AG09309 (cell line): ENCODE measurements at regions not wholly inside any gene's neighbourhood (a gene's known extent, or its start where the extent isn't known, plus 50 kb on each side); places are given as distances from the start of the nearest gene placed in this dataset.

Source experiments
- DNase-seq: peaks from one replicate; pipeline ENCODE4 v3.0.0-alpha.2; 2010; ENCODE audit warnings: low read depth
- H3K4me3 ChIP-seq: 2 replicates; pipeline ENCODE4 v1.5.1; 2011; ENCODE audit warnings: mild to moderate bottlenecking, low read depth, low read length, moderate library complexity; ENCODE audit not compliant: control insufficient read depth
- TF ChIP-seq, protein P1 (sequence below): IDR thresholded peaks from 2 replicates; pipeline ENCODE4 v1.5.1; 2011; ENCODE audit warnings: mild to moderate bottlenecking, low read depth, low read length, inconsistent platforms; ENCODE audit not compliant: insufficient read depth, control insufficient read depth; ENCODE audit errors: missing control alignments

DNA sequence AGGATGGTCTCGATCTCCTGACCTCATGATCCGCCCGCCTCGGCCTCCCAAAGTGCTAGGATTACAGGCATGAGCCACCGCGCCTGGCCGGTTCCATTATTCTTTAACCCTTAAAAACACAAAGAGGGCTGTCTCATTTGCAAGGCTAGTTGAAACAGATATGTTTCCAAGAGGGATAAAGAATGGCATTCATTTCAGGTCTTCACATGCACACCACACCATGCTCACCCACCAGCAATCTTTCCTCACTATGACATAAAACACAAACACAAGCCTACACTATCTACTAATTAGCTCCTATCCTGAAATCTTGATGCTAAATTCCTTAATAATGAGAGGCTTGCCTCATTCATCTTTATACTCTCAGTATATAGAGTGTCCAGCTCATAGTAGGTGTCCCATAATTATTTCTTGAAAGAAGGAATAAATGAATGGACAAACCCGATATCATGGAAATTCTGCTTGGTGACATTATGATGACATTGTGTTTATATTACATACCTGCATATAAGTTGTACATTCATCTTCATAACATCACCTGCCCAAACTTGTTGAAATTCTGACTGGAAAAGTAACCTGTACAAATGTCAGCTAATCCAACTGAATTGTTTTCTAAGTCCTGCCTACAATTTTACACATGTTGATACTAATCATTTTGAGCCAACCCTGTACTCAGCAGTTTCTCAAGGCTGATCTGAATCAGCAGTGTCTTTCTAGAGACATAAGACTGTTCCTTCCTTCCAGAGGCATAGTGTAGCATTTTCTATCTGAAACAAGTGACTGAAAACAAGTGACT, 408.5 kb downstream of the KLHL13 start:
- DNase-seq = no peak
- no peak overlapping the region for H3K4me3 ChIP-seq
- TF ChIP-seq, protein P1, sequence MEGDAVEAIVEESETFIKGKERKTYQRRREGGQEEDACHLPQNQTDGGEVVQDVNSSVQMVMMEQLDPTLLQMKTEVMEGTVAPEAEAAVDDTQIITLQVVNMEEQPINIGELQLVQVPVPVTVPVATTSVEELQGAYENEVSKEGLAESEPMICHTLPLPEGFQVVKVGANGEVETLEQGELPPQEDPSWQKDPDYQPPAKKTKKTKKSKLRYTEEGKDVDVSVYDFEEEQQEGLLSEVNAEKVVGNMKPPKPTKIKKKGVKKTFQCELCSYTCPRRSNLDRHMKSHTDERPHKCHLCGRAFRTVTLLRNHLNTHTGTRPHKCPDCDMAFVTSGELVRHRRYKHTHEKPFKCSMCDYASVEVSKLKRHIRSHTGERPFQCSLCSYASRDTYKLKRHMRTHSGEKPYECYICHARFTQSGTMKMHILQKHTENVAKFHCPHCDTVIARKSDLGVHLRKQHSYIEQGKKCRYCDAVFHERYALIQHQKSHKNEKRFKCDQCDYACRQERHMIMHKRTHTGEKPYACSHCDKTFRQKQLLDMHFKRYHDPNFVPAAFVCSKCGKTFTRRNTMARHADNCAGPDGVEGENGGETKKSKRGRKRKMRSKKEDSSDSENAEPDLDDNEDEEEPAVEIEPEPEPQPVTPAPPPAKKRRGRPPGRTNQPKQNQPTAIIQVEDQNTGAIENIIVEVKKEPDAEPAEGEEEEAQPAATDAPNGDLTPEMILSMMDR = no peak

DNA sequence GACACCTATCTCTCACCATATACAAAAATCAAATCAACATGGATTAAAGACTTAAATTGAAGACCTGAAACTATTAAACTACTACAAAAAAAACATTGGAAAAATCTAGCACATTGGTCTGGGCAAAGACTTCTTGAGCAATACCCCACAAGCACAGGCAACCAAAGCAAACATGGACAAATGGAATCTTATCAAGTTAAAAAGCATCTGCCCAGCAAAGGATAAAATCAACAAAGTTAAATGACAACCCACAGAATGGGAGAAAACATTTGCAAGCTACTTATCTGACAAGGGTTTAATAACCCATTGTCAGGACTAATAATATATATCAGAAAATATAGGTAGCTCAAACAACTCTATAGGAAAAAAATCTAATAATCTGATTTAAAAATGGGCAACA, 415.6 kb downstream of the KLHL13 start:
- no peak for DNase-seq
- no peak overlapping the region for H3K4me3 ChIP-seq
- TF ChIP-seq, protein P1 = no peak

DNA sequence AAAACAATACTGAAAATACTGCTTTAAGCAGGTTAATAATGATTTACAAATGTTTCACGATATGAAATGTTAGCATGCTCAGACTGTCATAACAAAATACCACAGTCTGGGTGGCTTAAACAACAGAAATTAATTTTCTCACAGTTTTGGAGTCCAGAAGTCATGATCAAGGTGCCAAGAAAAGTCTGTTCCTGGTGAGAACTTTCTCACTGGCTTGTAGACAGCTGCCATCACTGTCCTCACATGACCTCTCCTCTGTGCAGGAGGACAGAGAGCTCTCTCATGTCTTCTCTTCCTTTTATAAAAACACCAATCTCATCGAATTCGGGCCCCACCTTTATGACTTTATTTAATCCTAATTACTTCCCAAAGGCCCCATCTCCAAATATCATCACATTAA, 426.7 kb downstream of the KLHL13 start:
- TF ChIP-seq, protein P1 = no peak

DNA sequence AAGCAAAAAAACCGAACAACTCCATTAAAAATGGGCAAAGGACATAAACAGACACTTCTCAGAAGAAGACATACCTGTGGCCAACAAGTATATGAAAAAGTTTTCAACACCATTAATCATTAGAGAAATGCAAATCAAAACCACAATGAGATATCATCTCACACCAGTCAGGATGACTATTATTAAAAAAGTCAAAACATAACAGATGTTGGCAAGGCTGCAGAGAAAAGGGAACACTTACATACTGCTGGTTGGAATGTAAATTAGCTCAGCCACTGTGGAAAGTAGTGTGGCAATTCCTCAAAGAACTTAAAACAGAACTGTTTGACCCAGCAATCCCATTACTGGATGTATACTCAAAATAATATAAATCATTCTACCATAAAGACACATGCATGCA, 436.3 kb downstream of the KLHL13 start:
- TF ChIP-seq, protein P1 = no peak
- no peak for DNase-seq
- H3K4me3 ChIP-seq = no peak overlapping the region

More for the DNA sequence above, 426.7 kb downstream of the KLHL13 start:
- H3K4me3 ChIP-seq = no peak overlapping the region
- DNase-seq = no peak

DNA sequence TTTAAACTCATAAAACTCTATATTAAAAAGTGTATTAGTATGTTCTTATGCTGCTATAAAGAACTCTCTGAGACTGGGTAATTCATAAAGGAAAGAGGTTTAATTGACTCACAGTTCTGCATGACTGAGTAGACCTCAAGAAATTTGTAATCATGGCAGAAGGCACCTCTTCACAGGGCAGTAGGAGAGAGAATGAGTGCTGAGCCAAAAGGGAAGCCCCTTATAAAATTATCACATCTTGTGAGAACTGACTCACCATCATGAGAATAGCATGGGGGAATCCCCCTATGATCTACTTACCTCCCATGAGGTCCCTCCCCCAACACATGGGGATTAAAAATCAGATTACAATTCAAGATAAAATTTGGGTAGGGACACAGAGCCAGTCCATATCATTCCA, 463.2 kb downstream of the KLHL13 start:
- H3K4me3 ChIP-seq = no peak overlapping the region
- no peak for DNase-seq
- TF ChIP-seq, protein P1 = no peak

DNA sequence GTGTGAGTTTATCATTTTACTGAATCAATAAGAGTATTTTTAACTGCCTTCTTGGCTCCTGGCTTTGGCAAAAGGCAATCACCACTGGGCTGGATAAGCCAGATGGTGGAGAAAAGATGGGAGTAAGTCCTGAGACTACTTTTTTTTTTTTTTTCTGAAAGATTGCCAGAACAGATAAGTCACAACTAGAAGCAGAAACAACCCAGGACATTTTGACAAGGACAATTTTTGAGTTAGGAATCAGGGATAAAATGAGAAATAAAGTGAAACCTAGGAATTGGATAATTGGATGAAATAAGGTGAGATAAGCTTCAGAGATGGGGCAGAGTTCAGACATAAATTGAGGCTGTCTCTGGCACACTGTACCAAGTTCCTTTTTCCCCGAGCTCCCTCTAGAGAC, 471.0 kb downstream of the KLHL13 start:
- no peak overlapping the region for H3K4me3 ChIP-seq
- no peak for DNase-seq
- TF ChIP-seq, protein P1 = no peak
